ENCODE measurements at regions not wholly inside any gene's neighbourhood (a gene's known extent, or its start where the extent isn't known, plus 50 kb on each side); places are given as distances from the start of the nearest gene placed in this dataset.

- H3K9me3 ChIP-seq (ENCODE audit: severe bottlenecking) = no peaks in the 10 kb centered on the region
- H3K4me3 ChIP-seq (ENCODE audit: severe bottlenecking) = no peak overlapping the region
- no peak overlapping the region for H3K27ac ChIP-seq (ENCODE audit: poor library complexity, severe bottlenecking)
- H3K27me3 ChIP-seq (ENCODE audit: insufficient read depth, poor library complexity, severe bottlenecking) = no peaks in the 10 kb centered on the region
- no peak for DNase-seq (ENCODE audit: low spot score)
- no peak for ATAC-seq (ENCODE audit: low read depth)
- no peaks in the 10 kb centered on the region for H3K4me1 ChIP-seq (ENCODE audit: insufficient read depth, poor library complexity, severe bottlenecking)
- TF ChIP-seq CTCF (IDR thresholded peaks at IDR 0.05; ENCODE audit: poor library complexity, severe bottlenecking) = no peak
- H3K36me3 ChIP-seq (ENCODE audit: low read depth) = no peaks in the 10 kb centered on the region
Observed at GRCh38 chr3:165549665-165550064, 287.6 kb downstream of the BCHE start.

GRCh38 chr3:165549037-165549436 lies 288.2 kb downstream of the BCHE start:
- DNase-seq (ENCODE audit: low spot score) = no peak
- no peak for ATAC-seq (ENCODE audit: low read depth)
- no peak for TF ChIP-seq CTCF (IDR thresholded peaks at IDR 0.05; ENCODE audit: poor library complexity, severe bottlenecking)
- Histone ChIP-seq H3K4me1 (ENCODE audit: insufficient read depth, poor library complexity, severe bottlenecking) (no peaks in the 10 kb centered on the region), H3K36me3 (ENCODE audit: low read depth) (no peaks in the 10 kb centered on the region), H3K27me3 (ENCODE audit: insufficient read depth, poor library complexity, severe bottlenecking) (no peaks in the 10 kb centered on the region), H3K4me3 (ENCODE audit: severe bottlenecking) (no peak overlapping the region), H3K27ac (ENCODE audit: poor library complexity, severe bottlenecking) (no peak overlapping the region), H3K9me3 (ENCODE audit: severe bottlenecking) (no peaks in the 10 kb centered on the region)

GRCh38 chr3:165545059-165545458 lies 292.2 kb downstream of the BCHE start:
- no peaks in the 10 kb centered on the region for H3K9me3 ChIP-seq (ENCODE audit: severe bottlenecking)
- DNase-seq (ENCODE audit: low spot score) = no peak
- no peak overlapping the region for H3K4me3 ChIP-seq (ENCODE audit: severe bottlenecking)
- no peaks in the 10 kb centered on the region for H3K27me3 ChIP-seq (ENCODE audit: insufficient read depth, poor library complexity, severe bottlenecking)
- no peak for ATAC-seq (ENCODE audit: low read depth)
- no peaks in the 10 kb centered on the region for H3K4me1 ChIP-seq (ENCODE audit: insufficient read depth, poor library complexity, severe bottlenecking)
- no peak for TF ChIP-seq CTCF (IDR thresholded peaks at IDR 0.05; ENCODE audit: poor library complexity, severe bottlenecking)
- no peaks in the 10 kb centered on the region for H3K36me3 ChIP-seq (ENCODE audit: low read depth)
- no peak overlapping the region for H3K27ac ChIP-seq (ENCODE audit: poor library complexity, severe bottlenecking)

GRCh38 chr3:165544432-165544831 lies 292.8 kb downstream of the BCHE start:
- Histone ChIP-seq H3K9me3 (ENCODE audit: severe bottlenecking) (no peaks in the 10 kb centered on the region), H3K36me3 (ENCODE audit: low read depth) (no peaks in the 10 kb centered on the region), H3K4me1 (ENCODE audit: insufficient read depth, poor library complexity, severe bottlenecking) (no peaks in the 10 kb centered on the region), H3K4me3 (ENCODE audit: severe bottlenecking) (no peak overlapping the region), H3K27me3 (ENCODE audit: insufficient read depth, poor library complexity, severe bottlenecking) (no peaks in the 10 kb centered on the region), H3K27ac (ENCODE audit: poor library complexity, severe bottlenecking) (no peak overlapping the region)
- no peak for TF ChIP-seq CTCF (IDR thresholded peaks at IDR 0.05; ENCODE audit: poor library complexity, severe bottlenecking)
- ATAC-seq (ENCODE audit: low read depth) (no peak), DNase-seq (ENCODE audit: low spot score) (no peak)

- Histone ChIP-seq H3K9me3 (ENCODE audit: severe bottlenecking) (no peaks in the 10 kb centered on the region), H3K4me3 (ENCODE audit: severe bottlenecking) (no peak overlapping the region), H3K36me3 (ENCODE audit: low read depth) (no peaks in the 10 kb centered on the region), H3K27ac (ENCODE audit: poor library complexity, severe bottlenecking) (no peak overlapping the region), H3K27me3 (ENCODE audit: insufficient read depth, poor library complexity, severe bottlenecking) (no peaks in the 10 kb centered on the region), H3K4me1 (ENCODE audit: insufficient read depth, poor library complexity, severe bottlenecking) (no peaks in the 10 kb centered on the region)
- DNase-seq (ENCODE audit: low spot score) (no peak), ATAC-seq (ENCODE audit: low read depth) (no peak)
- no peak for TF ChIP-seq CTCF (IDR thresholded peaks at IDR 0.05; ENCODE audit: poor library complexity, severe bottlenecking)
Observed at GRCh38 chr3:165538166-165538565, 299.1 kb downstream of the BCHE start.

Data from RWPE2 (cell line).